GM20000 (cell line): ENCODE measurements at regions not wholly inside any gene's neighbourhood (a gene's known extent, or its start where the extent isn't known, plus 50 kb on each side); places are given as distances from the start of the nearest gene placed in this dataset.

Experiments
- DNase-seq: peaks from one replicate; pipeline ENCODE4 v3.0.0; 2012; ENCODE audit warnings: low spot score
- TF ChIP-seq, protein P1 (sequence below): IDR thresholded peaks from 2 replicates; pipeline ENCODE4 v1.5.1; 2012; ENCODE audit warnings: mild to moderate bottlenecking, control low read depth; ENCODE audit errors: extremely low read depth, missing control alignments

DNA sequence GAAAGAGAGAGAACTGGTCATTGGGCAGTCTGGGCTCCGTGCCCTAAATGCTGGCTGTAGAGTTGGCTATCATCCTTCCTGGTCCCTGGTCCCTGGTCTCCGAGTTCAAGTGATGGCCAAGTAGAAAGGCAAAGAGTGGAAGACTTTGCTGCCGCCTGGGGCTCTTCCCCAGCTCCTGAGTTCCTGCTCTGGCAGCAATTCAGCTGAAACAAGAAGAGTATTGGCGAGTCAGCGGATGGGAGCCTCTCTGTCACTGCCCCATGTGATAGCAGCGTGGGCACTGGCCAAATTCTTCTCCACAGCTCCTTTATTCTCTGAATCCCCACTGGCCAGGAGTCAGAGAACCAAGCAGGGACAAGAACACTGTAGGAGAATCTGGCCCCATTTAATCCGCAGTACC is 351.0 kb upstream of the POU3F3 start:
- TF ChIP-seq, protein P1, sequence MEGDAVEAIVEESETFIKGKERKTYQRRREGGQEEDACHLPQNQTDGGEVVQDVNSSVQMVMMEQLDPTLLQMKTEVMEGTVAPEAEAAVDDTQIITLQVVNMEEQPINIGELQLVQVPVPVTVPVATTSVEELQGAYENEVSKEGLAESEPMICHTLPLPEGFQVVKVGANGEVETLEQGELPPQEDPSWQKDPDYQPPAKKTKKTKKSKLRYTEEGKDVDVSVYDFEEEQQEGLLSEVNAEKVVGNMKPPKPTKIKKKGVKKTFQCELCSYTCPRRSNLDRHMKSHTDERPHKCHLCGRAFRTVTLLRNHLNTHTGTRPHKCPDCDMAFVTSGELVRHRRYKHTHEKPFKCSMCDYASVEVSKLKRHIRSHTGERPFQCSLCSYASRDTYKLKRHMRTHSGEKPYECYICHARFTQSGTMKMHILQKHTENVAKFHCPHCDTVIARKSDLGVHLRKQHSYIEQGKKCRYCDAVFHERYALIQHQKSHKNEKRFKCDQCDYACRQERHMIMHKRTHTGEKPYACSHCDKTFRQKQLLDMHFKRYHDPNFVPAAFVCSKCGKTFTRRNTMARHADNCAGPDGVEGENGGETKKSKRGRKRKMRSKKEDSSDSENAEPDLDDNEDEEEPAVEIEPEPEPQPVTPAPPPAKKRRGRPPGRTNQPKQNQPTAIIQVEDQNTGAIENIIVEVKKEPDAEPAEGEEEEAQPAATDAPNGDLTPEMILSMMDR = no peak
- DNase-seq = no peak

DNA sequence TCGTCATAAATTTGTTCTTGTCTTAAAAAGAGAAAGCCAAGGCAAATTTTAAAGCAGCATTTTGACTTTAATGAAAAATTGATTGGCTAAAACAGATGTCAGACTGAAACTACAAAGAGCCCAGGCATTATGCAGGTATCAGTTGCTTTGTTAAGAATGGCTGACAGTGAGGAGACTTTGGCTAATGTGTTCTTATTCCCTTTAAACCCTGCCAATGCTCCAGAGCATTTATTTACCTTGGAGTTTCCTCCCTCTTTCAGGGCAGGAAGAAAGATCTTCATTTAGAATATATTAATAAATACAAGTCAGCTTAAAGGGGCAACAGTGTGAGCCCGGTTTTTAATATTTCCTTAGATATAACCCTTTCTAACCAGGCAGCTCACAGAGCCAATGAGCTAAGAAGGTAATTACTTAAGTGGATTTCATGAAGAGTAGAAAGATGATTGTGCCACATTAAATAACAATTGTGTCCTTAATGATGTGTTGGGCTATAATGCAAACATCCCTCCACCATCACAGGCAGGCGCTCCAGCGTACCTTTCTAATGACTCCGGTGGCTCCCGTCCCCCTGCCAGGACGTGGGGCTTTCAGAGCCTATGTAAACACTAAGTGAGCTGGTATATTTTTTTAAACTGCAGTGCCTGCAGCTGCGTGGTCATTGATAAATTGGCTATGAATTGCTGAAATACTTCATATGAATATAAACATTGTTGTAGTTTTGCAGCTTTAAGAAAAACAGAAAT is 349.4 kb upstream of the POU3F3 start:
- TF ChIP-seq, protein P1 = no peak
- DNase-seq = no peak

DNA sequence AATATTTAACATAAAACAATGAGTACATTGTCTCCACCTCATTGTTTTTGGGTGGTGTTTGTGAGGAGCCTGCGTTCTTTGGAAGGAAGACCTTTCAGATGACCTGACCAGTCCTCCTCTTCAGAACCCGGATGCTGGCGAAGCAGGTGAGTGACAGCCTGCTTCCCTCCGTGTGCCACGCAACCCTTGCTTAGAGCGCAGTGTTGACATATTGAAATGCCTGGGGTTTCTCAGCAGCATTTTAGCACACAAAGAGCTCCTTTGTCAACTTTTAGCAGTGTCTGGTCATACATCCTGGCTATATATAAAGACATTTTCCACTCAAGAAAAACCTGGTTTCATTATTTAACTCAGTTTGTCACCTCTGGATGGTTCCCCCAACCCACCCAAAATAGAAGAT is 335.7 kb upstream of the POU3F3 start:
- TF ChIP-seq, protein P1 = no peak
- no peak for DNase-seq

DNA sequence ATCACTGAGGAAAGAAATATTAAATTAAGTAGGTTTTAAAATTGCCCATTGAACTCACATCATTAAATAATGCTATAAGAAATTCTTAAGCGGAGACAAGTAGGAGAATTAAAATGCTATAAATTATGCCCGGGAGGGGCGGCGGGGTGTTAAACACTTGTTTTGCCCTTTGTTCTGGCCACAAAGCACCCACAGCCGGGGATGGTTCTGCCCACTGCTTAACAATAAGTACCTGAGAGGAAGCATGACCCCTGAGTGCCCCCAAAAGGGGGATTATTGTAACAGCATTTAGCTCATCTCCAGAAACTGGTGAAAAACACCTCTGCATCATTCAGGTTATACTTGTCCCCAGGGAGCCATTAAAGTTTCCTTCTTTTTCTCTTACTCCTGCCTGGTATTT is 332.7 kb upstream of the POU3F3 start:
- TF ChIP-seq, protein P1 = no peak

DNA sequence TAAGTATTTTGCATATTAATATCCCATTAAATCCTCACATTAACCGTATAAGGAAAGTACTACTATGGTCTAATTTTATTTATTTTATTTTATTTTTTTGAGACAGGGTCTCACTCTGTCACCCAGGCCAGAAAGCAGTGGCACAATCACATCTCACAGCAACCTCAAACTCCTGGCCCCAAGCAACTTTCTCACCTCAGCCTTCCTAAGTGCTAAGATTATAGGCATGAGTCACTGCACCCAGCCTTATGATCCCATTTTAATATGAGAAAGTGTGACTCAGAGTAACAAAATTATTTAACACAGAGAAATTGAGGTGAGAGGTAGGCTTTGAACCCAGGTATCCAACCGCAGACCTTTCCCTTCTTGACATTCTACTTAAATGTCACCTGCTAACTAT is 330.0 kb upstream of the POU3F3 start:
- TF ChIP-seq, protein P1 = no peak
- DNase-seq = no peak

More for the DNA sequence above, 332.7 kb upstream of the POU3F3 start:
- no peak for DNase-seq

DNA sequence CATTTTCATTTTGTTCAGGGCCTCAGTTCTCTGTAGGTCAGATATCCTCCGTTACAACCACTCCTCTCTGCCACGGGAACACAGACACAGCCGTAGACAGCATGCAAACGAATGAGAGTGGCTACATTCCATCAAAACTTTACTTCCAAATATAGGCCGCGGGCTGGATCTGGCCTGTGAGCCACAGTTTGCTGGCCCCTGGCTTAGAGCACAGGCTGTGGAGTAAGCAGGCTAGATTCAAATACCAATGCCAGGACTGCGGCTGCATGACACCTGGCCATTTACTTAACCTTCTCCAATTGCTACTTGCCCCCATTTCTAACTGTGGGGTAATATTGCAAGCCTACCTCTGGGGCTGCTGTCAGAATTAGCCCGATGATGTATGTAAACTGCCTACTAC is 325.8 kb upstream of the POU3F3 start:
- TF ChIP-seq, protein P1 = no peak
- no peak for DNase-seq

DNA sequence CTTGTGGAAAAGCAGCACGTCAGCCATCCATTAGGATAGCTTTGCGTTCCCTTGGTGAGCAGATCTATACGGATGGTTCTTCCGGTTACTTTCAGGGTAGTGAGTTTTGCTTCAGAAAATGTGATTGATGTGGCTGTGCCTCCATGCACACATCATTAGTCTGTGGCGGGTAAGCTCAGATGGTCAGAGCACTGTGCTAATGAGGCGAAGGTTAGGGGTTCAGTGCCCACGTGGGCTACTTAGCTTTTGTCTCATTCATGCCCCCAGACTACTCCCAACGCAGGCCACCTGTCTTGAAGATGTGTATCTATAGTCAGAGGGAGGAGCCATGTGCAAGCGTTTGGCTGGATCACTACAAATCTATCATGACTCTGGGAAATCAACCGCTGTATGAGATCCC is 322.8 kb upstream of the POU3F3 start:
- TF ChIP-seq, protein P1 = no peak
- DNase-seq = no peak
